ENCODE measurements at regions not wholly inside any gene's neighbourhood (a gene's known extent, or its start where the extent isn't known, plus 50 kb on each side); places are given as distances from the start of the nearest gene placed in this dataset.

DNA sequence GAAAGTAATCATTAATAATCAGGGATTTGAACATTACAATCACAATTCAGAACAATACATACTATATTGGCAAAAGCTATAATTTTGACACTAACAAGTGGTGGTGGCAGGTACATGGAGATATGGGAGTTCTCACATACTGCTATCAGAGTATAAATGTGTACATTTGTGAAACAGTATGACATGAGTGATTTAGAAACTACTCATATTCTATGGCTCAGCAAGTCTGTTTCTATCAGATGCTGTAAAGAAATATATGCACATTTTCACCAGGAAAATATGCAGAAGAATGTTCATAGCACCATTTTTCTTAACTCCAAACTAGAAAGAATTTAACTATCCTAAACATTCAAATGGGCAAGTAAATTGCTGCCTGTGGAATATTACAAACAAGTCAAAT is 620.0 kb downstream of the SH2D4B start:
- TF ChIP-seq, protein P1, sequence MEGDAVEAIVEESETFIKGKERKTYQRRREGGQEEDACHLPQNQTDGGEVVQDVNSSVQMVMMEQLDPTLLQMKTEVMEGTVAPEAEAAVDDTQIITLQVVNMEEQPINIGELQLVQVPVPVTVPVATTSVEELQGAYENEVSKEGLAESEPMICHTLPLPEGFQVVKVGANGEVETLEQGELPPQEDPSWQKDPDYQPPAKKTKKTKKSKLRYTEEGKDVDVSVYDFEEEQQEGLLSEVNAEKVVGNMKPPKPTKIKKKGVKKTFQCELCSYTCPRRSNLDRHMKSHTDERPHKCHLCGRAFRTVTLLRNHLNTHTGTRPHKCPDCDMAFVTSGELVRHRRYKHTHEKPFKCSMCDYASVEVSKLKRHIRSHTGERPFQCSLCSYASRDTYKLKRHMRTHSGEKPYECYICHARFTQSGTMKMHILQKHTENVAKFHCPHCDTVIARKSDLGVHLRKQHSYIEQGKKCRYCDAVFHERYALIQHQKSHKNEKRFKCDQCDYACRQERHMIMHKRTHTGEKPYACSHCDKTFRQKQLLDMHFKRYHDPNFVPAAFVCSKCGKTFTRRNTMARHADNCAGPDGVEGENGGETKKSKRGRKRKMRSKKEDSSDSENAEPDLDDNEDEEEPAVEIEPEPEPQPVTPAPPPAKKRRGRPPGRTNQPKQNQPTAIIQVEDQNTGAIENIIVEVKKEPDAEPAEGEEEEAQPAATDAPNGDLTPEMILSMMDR (IDR thresholded peaks at IDR 0.05): no peak
- TF ChIP-seq SIN3A (IDR thresholded peaks at IDR 0.05; ENCODE audit: borderline replicate concordance, insufficient read depth, low read depth, low read length) (no peak), TCF7L2 (IDR thresholded peaks at IDR 0.05; ENCODE audit: low read depth, low read length) (no peak), POLR2AphosphoS5 (IDR thresholded peaks at IDR 0.05; ENCODE audit: low read depth, low read length) (no peak)
- TF ChIP-seq, protein P2, sequence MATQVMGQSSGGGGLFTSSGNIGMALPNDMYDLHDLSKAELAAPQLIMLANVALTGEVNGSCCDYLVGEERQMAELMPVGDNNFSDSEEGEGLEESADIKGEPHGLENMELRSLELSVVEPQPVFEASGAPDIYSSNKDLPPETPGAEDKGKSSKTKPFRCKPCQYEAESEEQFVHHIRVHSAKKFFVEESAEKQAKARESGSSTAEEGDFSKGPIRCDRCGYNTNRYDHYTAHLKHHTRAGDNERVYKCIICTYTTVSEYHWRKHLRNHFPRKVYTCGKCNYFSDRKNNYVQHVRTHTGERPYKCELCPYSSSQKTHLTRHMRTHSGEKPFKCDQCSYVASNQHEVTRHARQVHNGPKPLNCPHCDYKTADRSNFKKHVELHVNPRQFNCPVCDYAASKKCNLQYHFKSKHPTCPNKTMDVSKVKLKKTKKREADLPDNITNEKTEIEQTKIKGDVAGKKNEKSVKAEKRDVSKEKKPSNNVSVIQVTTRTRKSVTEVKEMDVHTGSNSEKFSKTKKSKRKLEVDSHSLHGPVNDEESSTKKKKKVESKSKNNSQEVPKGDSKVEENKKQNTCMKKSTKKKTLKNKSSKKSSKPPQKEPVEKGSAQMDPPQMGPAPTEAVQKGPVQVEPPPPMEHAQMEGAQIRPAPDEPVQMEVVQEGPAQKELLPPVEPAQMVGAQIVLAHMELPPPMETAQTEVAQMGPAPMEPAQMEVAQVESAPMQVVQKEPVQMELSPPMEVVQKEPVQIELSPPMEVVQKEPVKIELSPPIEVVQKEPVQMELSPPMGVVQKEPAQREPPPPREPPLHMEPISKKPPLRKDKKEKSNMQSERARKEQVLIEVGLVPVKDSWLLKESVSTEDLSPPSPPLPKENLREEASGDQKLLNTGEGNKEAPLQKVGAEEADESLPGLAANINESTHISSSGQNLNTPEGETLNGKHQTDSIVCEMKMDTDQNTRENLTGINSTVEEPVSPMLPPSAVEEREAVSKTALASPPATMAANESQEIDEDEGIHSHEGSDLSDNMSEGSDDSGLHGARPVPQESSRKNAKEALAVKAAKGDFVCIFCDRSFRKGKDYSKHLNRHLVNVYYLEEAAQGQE (IDR thresholded peaks at IDR 0.05; ENCODE audit: insufficient read depth in 1 of 2, low read depth in 2 of 2, low read length in 1 of 2): no peak

Measured in Panc1 (cell line).